ENCODE measurements at regions not wholly inside any gene's neighbourhood (a gene's known extent, or its start where the extent isn't known, plus 50 kb on each side); places are given as distances from the start of the nearest gene placed in this dataset.

DNA sequence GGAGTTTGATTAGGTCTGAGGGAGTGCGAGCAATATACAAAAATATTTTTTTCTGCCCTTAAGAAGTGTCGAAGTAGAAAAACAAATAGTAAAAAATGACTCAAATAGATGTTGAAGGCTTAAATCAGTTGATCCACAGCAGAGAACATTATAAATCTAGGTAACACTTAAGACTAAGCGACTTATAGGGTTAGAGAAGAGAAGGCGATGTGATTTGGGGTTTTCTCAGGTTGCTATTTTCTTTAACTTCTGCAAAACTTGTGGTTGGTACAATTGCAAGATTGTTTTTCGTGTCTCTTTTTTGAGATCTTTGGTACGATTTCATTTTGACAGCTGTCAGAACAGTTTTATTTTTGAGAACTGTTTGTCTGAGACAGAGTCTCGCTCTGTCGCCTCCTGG lies 1479.5 kb downstream of the PCDH7 start:
- TF ChIP-seq CHD2 (IDR thresholded peaks at IDR 0.05; ENCODE audit: low read length) (no peak), TBP (IDR thresholded peaks at IDR 0.05; ENCODE audit: low read depth, low read length) (no peak), EZH2 (IDR thresholded peaks at IDR 0.05; ENCODE audit: low read depth, low read length, severe bottlenecking) (no peak), TCF12 (IDR thresholded peaks at IDR 0.05; ENCODE audit: low read depth, low read length) (no peak), CREB1 (IDR thresholded peaks at IDR 0.05) (no peak), CHD1 (IDR thresholded peaks at IDR 0.05; ENCODE audit: low read depth, low read length) (no peak), RAD21 (IDR thresholded peaks at IDR 0.05 in 1 of 2, conservative IDR thresholded peaks at IDR 0.05 in 1 of 2; ENCODE audit: low read depth in 2 of 2, low read length in 2 of 2) (no peak), POLR2A (IDR thresholded peaks at IDR 0.05; ENCODE audit: control extremely low read depth in 1 of 2, low read depth in 2 of 2, low read length in 2 of 2) (no peak), POU5F1 (IDR thresholded peaks at IDR 0.05; ENCODE audit: low read depth, low read length) (no peak), TAF7 (optimal IDR thresholded peaks at IDR 0.05; ENCODE audit: borderline replicate concordance, low read depth, low read length) (no peak), FOSL1 (IDR thresholded peaks at IDR 0.05; ENCODE audit: insufficient read depth, low read depth, low read length) (no peak)
- TF ChIP-seq, protein P1, sequence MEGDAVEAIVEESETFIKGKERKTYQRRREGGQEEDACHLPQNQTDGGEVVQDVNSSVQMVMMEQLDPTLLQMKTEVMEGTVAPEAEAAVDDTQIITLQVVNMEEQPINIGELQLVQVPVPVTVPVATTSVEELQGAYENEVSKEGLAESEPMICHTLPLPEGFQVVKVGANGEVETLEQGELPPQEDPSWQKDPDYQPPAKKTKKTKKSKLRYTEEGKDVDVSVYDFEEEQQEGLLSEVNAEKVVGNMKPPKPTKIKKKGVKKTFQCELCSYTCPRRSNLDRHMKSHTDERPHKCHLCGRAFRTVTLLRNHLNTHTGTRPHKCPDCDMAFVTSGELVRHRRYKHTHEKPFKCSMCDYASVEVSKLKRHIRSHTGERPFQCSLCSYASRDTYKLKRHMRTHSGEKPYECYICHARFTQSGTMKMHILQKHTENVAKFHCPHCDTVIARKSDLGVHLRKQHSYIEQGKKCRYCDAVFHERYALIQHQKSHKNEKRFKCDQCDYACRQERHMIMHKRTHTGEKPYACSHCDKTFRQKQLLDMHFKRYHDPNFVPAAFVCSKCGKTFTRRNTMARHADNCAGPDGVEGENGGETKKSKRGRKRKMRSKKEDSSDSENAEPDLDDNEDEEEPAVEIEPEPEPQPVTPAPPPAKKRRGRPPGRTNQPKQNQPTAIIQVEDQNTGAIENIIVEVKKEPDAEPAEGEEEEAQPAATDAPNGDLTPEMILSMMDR (IDR thresholded peaks at IDR 0.05; ENCODE audit: control extremely low read depth in 1 of 3, insufficient read depth in 1 of 3, low read depth in 1 of 3, low read length in 3 of 3) = no peak
